ENCODE measurements at regions not wholly inside any gene's neighbourhood (a gene's known extent, or its start where the extent isn't known, plus 50 kb on each side); places are given as distances from the start of the nearest gene placed in this dataset.

DNA sequence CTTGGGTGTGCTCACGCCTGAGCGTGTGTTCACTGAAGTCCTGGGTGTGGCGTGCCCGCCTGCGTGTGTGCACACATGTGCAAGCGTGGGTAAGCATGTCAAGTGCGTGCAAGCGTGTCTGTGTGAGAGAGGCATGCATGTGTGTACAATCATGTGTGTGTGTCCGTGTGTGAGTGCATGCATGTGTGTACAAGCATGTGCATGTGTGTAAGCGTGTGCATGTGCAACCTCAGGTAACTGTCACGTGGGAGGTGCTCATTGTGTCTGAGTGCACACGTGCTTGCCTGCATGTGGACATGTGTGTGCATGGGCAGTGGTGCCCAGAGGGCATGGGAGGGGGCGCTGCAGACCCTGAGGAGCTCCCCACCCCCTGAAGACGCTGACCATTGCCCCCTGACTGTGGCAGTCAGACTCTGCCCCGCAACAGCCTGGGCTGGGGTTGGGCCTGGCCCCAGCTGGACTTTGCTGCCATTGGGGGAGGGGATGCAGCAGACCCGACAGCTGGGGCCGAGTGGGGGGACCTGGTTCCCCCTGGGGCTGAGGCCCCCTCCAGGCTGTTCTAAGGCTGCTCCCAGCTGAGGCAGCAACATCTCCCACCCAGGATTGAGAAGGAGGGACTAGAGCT is 88.1 kb downstream of the UNCX start:
- H3K9me3 Mint-ChIP-seq (ENCODE audit: unreplicated experiment), result no peaks in the 10 kb centered on the region
- no peak for TF ChIP-seq CTCF (IDR thresholded peaks at IDR 0.05)
- H3K36me3 Mint-ChIP-seq (ENCODE audit: unreplicated experiment), result no peaks in the 10 kb centered on the region
- peaks cover 2% of the 10 kb centered on the region for H3K4me1 Mint-ChIP-seq (ENCODE audit: unreplicated experiment)
- DNase-seq (ENCODE audit: extremely low spot score, unreplicated experiment), result no peak
- H3K27ac Mint-ChIP-seq (ENCODE audit: unreplicated experiment), result no peak overlapping the region
- no peak overlapping the region for H3K4me3 Mint-ChIP-seq (ENCODE audit: unreplicated experiment)
- H3K27me3 Mint-ChIP-seq (ENCODE audit: unreplicated experiment), result peaks cover 23% of the 10 kb centered on the region

GRCh38 chr7:1321411-1322239 is 89.0 kb downstream of the UNCX start:
- Mint-ChIP-seq H3K36me3 (ENCODE audit: unreplicated experiment) (no peaks in the 10 kb centered on the region), H3K4me3 (ENCODE audit: unreplicated experiment) (no peak overlapping the region), H3K27me3 (ENCODE audit: unreplicated experiment) (peaks cover 21% of the 10 kb centered on the region), H3K4me1 (ENCODE audit: unreplicated experiment) (peaks cover 2% of the 10 kb centered on the region), H3K27ac (ENCODE audit: unreplicated experiment) (no peak overlapping the region), H3K9me3 (ENCODE audit: unreplicated experiment) (no peaks in the 10 kb centered on the region)
- no peak for TF ChIP-seq CTCF (IDR thresholded peaks at IDR 0.05)
- no peak for DNase-seq (ENCODE audit: extremely low spot score, unreplicated experiment)

DNA sequence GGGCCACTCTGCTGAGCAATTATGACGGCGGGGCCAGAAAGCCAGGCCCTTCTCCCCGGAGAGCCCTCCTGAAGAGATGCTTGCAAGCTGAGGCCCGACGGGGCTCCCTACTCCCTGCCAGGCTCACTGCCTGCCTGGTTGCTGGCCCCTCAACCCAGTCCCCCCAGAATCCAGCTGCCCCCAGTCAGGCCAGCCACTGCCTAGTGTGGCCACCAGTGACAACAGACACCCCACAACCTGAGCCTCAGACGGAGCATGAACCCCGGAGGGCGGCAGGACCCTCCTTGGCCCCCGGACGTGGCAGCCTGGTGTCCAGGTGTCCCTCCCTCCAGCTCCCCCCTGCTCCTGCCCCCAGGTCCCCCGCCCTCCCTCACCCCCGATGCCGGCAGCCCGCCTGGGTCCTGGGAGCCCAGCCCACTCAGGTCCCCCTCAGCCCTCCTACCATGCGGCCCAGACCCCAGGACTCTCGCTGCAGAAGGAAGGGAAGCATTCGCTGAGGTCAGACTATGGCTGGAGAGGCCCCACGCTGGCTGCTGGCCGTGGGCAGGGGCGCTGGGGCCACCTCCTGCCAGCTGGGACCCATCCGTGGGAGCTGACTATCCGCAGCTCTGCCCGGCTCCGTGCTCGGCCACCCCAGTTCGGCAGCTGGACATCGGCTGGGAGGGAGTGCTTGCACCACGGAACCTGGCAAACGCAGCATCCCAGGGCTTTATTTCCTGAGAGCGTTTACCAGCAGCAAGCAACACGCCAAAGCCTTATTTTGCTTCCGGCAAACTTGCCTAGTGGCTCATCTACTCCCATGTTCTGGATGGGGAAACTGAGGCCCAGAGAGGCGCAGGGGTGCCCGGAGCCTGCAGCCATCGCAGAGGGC is 89.8 kb downstream of the UNCX start:
- Mint-ChIP-seq H3K27me3 (ENCODE audit: unreplicated experiment) (peaks cover 21% of the 10 kb centered on the region), H3K36me3 (ENCODE audit: unreplicated experiment) (no peaks in the 10 kb centered on the region), H3K4me1 (ENCODE audit: unreplicated experiment) (peaks cover 2% of the 10 kb centered on the region), H3K27ac (ENCODE audit: unreplicated experiment) (no peak overlapping the region), H3K9me3 (ENCODE audit: unreplicated experiment) (no peaks in the 10 kb centered on the region), H3K4me3 (ENCODE audit: unreplicated experiment) (no peak overlapping the region)
- no peak for TF ChIP-seq CTCF (IDR thresholded peaks at IDR 0.05)
- DNase-seq (ENCODE audit: extremely low spot score, unreplicated experiment), result no peak

DNA sequence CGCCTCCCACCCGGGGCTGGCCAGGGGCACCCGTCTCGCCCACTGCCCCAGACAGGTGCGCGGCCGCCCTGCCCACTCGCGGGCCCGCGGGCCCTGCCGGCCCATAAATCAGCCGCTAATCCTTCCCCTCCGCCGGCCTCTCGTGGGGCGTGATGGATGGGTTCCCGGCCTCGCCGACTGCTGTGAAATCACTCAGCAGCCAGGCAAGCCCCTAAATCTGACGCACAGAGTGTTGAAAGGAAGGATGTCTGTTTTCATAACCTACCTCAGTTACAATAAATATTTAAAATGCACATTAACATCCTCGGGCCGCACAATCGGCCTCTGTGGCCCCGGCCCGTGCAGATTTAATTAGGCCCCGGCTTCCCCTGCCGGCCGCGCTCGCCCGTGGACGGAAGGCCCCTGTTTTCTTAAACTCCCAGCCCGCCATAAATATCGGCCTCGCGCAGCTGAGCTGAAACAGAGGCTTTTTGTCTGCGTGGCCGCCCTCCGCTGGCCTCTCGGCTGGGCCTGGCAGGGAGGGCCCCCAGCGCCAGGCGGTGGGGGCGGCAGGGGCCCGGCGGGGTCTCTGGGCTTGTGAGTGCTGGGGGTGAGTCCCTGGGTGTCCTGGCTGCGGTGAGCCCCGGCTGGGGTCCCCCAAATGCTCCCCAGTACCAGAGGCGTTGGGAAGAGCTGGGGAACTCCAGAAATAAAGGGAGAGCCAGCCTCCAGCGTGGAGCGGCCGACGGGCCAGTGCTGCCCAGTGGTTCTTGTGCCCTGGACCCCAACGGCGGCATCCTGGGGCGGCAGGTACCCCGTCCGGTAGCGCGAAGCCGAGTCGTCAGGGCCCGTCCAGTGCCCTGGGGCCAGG is 90.7 kb downstream of the UNCX start:
- no peak for TF ChIP-seq CTCF (IDR thresholded peaks at IDR 0.05)
- Mint-ChIP-seq H3K9me3 (ENCODE audit: unreplicated experiment) (no peaks in the 10 kb centered on the region), H3K27ac (ENCODE audit: unreplicated experiment) (no peak overlapping the region), H3K36me3 (ENCODE audit: unreplicated experiment) (no peaks in the 10 kb centered on the region), H3K4me3 (ENCODE audit: unreplicated experiment) (no peak overlapping the region), H3K4me1 (ENCODE audit: unreplicated experiment) (peaks cover 2% of the 10 kb centered on the region), H3K27me3 (ENCODE audit: unreplicated experiment) (peaks cover 21% of the 10 kb centered on the region)
- DNase-seq (ENCODE audit: extremely low spot score, unreplicated experiment), result no peak

Measured in osteocyte (in vitro differentiated cells).